Skin epidermis (tissue), 12 donors: ENCODE measurements at regions not wholly inside any gene's neighbourhood (a gene's known extent, or its start where the extent isn't known, plus 50 kb on each side); places are given as distances from the start of the nearest gene placed in this dataset.

Experiments
- H3K27ac ChIP-seq, 21 experiments: fragments of 200-600 bp; sonication (generic) in 11 of 21; one replicate each; pipeline ENCODE4 v1.5.0; 2020; ENCODE audit warnings: mild to moderate bottlenecking in 3 of 21, inconsistent platforms in 2 of 21, moderate library complexity in 2 of 21
- H3K4me3 ChIP-seq, 7 experiments: fragments of 200-600 bp; sonication (generic) in 2 of 7; one replicate each; pipeline ENCODE4 v1.5.0; 2020; ENCODE audit warnings: inconsistent platforms in 2 of 7, mild to moderate bottlenecking in 2 of 7, moderate library complexity in 1 of 7

DNA sequence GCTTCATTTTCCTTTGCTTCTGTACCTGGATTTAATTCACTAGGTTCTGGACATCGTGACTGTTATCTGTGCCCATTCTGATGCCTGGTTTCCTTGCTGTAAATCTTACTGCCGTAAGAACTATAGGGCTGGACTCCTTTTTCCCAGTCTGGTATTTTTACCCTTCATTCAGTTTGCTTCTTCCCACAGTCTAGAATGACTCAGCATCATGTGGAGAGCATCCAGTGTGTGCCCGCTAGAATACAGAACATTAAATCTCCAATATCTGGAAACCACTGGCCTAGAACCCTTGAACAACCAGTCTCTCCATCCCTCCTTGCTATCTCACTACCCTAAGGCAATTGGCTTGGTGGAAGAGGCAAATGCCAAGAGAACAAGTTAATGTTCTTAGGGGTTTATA lies 1075.4 kb upstream of the ZEB2 start:
- peak overlapping the region in 2 of 21 experiments; percentile 7 to 15 for H3K27ac ChIP-seq
- H3K4me3 ChIP-seq, result no peak overlapping the region

GRCh38 chr2:145593991-145594614 lies 1074.2 kb upstream of the ZEB2 start:
- Histone ChIP-seq H3K4me3 (no peak overlapping the region), H3K27ac (peak overlapping the region in 4 of 21 experiments; percentile 7 to 29 (median 16))

DNA sequence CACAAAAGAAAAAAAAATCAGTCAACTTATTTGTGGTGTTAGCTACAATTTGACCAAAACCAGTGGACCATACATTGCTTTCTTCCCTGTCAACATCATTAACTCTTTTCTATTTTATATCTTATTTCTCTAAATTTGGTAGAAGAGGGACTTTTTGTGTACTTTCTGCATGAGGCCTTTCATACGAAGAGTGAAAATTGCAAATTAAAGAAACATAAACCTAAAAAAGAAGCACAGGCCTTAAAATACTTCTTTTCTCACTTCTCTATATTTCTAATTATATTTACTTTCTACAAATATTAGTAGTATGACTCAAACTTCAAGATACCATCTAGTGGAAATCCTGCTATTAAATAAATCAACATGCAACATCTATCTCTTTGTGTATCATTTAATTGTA lies 1073.4 kb upstream of the ZEB2 start:
- Histone ChIP-seq H3K4me3 (no peak overlapping the region), H3K27ac (peak overlapping the region in 2 of 21 experiments; percentile 7 to 29)

DNA sequence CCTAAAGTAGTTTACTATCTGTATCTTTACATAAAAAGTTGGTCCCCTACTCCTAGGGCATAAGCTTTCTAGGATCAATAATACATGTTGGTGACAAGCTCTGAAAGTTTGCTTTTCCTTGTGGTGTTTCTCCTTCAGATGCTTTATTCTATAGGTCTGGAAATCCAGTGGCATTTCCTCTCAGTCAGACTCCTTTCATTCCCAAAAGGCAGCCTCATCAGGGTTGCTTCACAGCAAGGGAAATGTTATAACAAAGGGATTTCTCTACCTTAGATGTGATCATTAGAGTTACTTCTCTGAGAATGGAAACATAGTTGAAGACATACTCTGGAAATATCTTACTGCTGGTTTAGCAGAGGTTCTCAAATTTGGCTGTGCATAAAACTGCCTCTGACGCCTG lies 1072.4 kb upstream of the ZEB2 start:
- no peak overlapping the region for H3K27ac ChIP-seq
- H3K4me3 ChIP-seq, result no peak overlapping the region

- H3K4me3 ChIP-seq, result no peak overlapping the region
- peak overlapping the region in 3 of 21 experiments; percentile 14 to 41 (median 25) for H3K27ac ChIP-seq
These were observed 1071.3 kb upstream of the ZEB2 start for GRCh38 chr2:145591109-145591809.

- H3K27ac ChIP-seq, result no peak overlapping the region
- H3K4me3 ChIP-seq, result no peak overlapping the region
These were observed 1068.0 kb upstream of the ZEB2 start for GRCh38 chr2:145587922-145588321.

- H3K27ac ChIP-seq, result no peak overlapping the region
These were observed 1064.4 kb upstream of the ZEB2 start for GRCh38 chr2:145584353-145584752.

GRCh38 chr2:145573608-145574007 lies 1053.7 kb upstream of the ZEB2 start:
- no peak overlapping the region for H3K27ac ChIP-seq
- H3K4me3 ChIP-seq, result no peak overlapping the region

More at GRCh38 chr2:145584353-145584752, 1064.4 kb upstream of the ZEB2 start:
- H3K4me3 ChIP-seq, result no peak overlapping the region

- Histone ChIP-seq H3K27ac (no peak overlapping the region), H3K4me3 (no peak overlapping the region)
These were observed 1052.3 kb upstream of the ZEB2 start for GRCh38 chr2:145572238-145572637.

GRCh38 chr2:145569108-145569507 lies 1049.2 kb upstream of the ZEB2 start:
- no peak overlapping the region for H3K4me3 ChIP-seq
- no peak overlapping the region for H3K27ac ChIP-seq

DNA sequence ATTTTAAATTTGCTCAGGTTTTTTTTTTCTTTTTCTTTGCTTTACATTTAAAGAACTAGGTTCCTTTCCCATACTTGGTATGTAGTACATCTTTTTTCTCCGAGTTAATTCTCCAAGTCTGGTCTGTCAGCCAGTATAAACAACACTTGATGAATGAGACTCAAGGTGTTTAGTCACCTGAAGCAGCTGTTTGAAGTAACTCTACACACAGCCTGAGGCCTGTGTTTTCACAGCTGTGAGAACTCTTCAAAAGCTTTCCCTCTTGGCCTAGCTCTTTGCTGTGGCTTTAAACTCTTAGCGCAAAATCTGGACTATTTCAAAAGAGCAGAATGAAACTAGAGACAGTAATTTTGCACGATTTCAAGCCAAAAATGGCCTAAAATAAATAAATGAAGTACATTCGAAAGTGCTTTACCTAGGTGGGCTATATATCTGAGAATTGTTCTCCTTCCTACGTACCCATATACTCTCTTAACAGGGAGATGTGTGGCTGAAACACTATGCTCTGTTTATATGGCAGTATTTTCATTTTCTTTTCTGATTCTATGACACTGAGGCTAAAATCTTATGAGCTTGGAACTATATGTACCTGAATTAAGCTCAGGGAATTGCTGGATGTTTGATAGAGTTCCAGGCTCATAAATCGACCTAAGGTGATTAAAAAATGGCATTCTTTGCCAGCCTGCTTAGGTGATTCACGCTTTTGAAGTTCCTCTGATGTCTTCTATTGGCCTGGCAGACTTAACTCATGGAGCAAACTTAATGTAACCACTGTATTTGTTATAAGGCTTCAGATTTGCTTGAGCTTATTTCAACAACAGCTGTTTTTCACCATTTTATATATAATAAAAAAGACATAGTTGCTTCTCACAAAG lies 1044.1 kb upstream of the ZEB2 start:
- Histone ChIP-seq H3K4me3 (no peak overlapping the region), H3K27ac (no peak overlapping the region)

GRCh38 chr2:145561152-145561551 lies 1041.2 kb upstream of the ZEB2 start:
- H3K4me3 ChIP-seq, result no peak overlapping the region
- H3K27ac ChIP-seq, result no peak overlapping the region

DNA sequence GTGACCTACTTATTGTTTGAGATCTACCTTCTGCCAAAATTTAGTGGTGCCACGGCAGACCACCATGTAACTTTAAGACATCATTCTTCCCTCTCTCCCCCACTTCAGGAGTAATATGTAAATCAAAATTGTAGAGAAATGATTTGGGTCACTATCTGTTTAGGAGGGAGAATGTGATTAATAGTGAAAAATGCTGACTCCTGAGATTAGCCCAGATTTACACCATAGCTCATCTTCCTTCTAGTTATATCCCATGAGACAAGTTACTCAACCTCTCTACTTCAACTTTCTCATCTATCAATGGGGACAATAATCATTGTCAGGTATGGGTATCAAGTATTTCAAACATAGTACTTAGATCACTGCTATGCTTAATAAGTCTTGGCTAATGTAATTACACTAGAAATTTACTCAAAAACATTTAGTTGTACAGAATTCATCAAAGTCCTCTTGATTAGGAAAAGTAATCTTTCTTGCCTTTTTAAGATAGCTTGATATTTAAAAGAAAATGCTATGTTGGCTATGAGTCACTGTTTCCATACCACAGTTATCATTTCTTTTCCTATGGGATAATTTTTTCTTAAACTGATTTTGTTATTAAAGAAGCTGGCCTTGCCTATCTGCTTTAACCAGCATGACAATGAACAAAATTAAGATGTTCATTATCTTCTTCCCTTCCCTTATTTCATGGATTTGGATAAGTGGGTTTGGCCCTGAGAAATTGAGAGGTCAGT lies 1038.9 kb upstream of the ZEB2 start:
- H3K27ac ChIP-seq, result no peak overlapping the region
- H3K4me3 ChIP-seq, result no peak overlapping the region

DNA sequence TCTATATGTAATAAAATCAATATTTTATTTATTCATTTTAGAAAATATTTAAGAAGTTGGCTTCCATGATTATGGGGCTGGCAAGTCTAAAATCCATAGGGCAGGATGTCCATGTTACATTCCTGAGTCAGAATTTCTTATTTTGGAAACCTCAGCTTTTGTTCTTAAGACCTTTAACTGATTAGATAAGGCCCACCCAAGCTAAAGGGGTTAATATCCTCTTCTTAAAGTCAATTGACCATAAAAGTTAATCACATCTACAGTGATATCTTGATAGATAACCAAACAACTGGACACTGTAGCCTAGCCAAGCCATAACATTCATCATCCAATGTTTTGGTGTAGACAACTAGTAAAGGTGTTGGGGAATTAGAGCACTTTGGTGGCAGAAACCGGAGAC lies 1035.4 kb upstream of the ZEB2 start:
- H3K4me3 ChIP-seq, result no peak overlapping the region

DNA sequence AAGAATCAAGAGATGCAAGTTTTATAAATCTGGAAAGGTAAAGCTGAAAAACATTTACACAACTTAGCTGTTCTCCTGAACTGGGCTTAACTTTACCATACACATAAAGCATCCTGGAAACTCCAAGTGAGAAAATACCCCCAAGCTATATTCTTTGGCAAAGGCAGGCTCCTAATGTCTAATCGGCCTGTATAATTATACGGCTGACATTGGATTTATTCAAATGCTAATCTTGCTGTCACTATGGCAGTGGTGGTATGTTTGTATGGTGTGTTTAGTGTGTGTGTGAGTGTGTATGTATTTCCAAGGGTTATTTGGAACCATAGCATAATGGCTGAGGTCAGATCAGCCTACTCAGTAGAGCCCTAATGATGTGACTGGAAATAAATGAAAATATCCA lies 1031.8 kb upstream of the ZEB2 start:
- no peak overlapping the region for H3K4me3 ChIP-seq

More for the DNA sequence above, 1035.4 kb upstream of the ZEB2 start:
- no peak overlapping the region for H3K27ac ChIP-seq

DNA sequence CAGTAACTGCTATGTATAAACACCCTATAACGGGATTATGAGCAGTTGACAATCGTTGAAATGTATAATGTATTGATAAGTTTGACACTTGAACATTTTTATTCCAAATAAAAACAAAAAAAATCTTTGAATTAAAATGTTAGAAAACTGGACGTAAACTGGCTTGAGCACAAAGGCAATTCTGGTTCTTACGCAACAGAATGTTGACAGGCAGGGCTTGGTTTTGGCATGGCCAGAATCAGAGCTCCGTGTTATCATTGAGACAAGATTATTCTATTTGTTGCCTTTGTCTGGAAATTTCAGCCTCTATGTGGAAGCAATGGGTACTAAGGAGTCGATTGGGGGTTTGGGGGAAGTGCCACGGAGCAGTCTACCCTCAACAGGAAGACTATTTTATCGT lies 1028.6 kb upstream of the ZEB2 start:
- Histone ChIP-seq H3K27ac (no peak overlapping the region), H3K4me3 (no peak overlapping the region)

More for the DNA sequence above, 1031.8 kb upstream of the ZEB2 start:
- H3K27ac ChIP-seq, result no peak overlapping the region

DNA sequence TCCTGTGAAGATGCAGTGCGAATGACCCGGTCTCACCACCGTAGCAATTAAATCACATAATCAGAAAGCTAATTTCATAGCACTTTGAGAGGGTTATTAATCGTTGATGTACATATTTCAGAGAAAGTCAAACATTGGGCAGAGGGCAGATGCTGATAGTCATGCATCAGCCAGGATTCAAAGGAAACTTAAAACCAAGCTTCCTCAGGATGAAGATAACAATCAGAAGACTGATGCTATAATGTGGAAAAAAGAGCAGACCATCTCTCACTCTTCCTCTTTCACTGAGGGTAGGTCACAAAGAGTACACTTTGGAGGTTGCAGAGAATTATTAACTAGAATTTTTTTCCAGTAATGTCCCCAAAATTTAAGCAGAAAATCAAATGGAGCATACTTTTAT lies 1027.7 kb upstream of the ZEB2 start:
- H3K27ac ChIP-seq, result no peak overlapping the region
- H3K4me3 ChIP-seq, result no peak overlapping the region

DNA sequence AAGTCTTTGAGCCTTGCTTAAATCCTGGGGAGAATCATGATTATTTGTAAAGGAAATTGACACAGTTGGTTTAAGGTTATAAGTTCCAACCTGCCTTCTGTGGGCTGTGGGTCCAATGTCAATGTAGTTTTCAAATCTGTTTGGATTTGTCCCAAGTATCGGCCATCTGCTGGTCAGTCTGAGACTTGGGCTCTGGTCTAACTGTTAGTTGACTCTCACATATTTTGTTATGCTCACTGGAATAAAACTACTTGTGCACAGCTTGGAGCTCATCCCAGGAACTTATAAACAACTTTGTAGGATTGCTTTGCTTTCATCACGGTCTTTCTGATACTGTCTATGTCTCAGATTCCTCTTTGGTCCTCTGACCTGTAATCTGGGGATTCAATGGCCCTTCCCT lies 1026.2 kb upstream of the ZEB2 start:
- Histone ChIP-seq H3K27ac (no peak overlapping the region), H3K4me3 (no peak overlapping the region)

GRCh38 chr2:145543856-145544255 lies 1023.9 kb upstream of the ZEB2 start:
- no peak overlapping the region for H3K27ac ChIP-seq
- H3K4me3 ChIP-seq, result no peak overlapping the region

- Histone ChIP-seq H3K4me3 (no peak overlapping the region), H3K27ac (no peak overlapping the region)
These were observed 1023.2 kb upstream of the ZEB2 start for GRCh38 chr2:145543155-145543554.
